OCI-LY3 (cell line): ENCODE measurements at regions not wholly inside any gene's neighbourhood (a gene's known extent, or its start where the extent isn't known, plus 50 kb on each side); places are given as distances from the start of the nearest gene placed in this dataset.

Experiments used
- H2AFZ ChIP-seq: fragments of 200-600, 300-600 bp; shearing (Covaris generic); 2 replicates; pipeline ENCODE4 v1.6.0; 2014; ENCODE audit warnings: antibody characterized with exemption, low read depth, low read length
- H3K27ac ChIP-seq: fragments of 200-600, 300-600 bp; sonication (generic); 2 replicates; pipeline ENCODE4 v1.5.1; 2014; ENCODE audit warnings: mild to moderate bottlenecking, low read length, moderate library complexity, mixed read lengths
- H3K27me3 ChIP-seq: fragments of 200-600, 300-600 bp; sonication (generic); 2 replicates; pipeline ENCODE4 v1.6.1; 2014; ENCODE audit warnings: low read depth, low read length, mixed read lengths
- H3K36me3 ChIP-seq: fragments of 200-600, 300-600 bp; sonication (generic); replicated peaks from 2 replicates; pipeline ENCODE3; 2014; ENCODE audit warnings: low read depth, low read length, mixed read lengths
- H3K4me1 ChIP-seq: fragments of 300-600, 200-600 bp; sonication (generic); 2 replicates; pipeline ENCODE4 v1.6.1; 2014; ENCODE audit warnings: low read length, mixed read lengths
- H3K4me2 ChIP-seq: fragments of 200-600, 300-600 bp; sonication (generic); 2 replicates; pipeline ENCODE4 v1.6.1; 2014; ENCODE audit warnings: low read length, mixed read lengths
- H3K4me3 ChIP-seq: fragments of 300-600, 200-600 bp; sonication (generic); 2 replicates; pipeline ENCODE4 v1.5.1; 2014; ENCODE audit warnings: antibody characterized with exemption, mild to moderate bottlenecking, low read length, moderate library complexity
- H3K79me2 ChIP-seq: fragments of 300-600, 200-600 bp; shearing (Covaris generic); 2 replicates; pipeline ENCODE4 v1.6.1; 2014; ENCODE audit warnings: mild to moderate bottlenecking, low read length, mixed read lengths
- H3K9ac ChIP-seq: fragments of 300-600, 200-600 bp; shearing (Covaris generic); 2 replicates; pipeline ENCODE4 v1.6.0; 2014; ENCODE audit warnings: mild to moderate bottlenecking, low read length, moderate library complexity
- H3K9me3 ChIP-seq: fragments of 200-600, 300-600 bp; shearing (Covaris generic); 2 replicates; pipeline ENCODE4 v1.6.1; 2014; ENCODE audit warnings: low read length, mixed read lengths; ENCODE audit not compliant: insufficient read depth
- H4K20me1 ChIP-seq: fragments of 200-600, 300-600 bp; sonication (generic); 2 replicates; pipeline ENCODE4 v1.6.1; 2016; ENCODE audit warnings: low read length, mixed read lengths; ENCODE audit not compliant: insufficient read depth
- EZH2phosphoT487 ChIP-seq: fragments of 200-600 bp; shearing (Covaris generic); IDR thresholded peaks from 2 replicates; pipeline ENCODE4 v1.6.1; 2018; ENCODE audit warnings: antibody characterized with exemption, mixed run types, low read depth
- TF ChIP-seq, protein P1 (sequence below): fragments of 200-600, 300-600 bp; sonication (generic); IDR thresholded peaks from 2 replicates; pipeline ENCODE4 v1.5.1; 2014; ENCODE audit warnings: antibody characterized with exemption, low read length, low read depth

DNA sequence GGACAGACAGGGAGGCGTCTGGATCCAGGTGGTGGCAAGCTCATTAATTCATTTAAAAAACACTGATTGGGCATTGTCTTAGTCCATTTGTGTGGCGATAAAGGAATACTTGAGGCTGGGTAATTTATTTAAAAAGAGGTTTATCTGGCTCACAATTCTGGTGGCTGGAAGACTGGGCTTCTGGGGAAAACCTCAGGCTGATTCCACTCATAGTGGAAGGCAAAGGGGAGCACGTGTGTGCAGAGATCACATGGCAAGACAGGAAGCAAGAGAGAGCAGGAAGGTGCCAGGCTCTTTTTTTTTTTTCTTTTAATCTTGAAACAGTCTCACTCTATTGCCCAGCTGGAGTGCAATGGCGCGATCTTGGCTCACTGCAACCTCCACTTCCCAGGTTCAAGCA, 100.2 kb upstream of the METTL14 start:
- Histone ChIP-seq H3K27ac (no peak overlapping the region), H2AFZ (peak overlapping the region; percentile 82)

DNA sequence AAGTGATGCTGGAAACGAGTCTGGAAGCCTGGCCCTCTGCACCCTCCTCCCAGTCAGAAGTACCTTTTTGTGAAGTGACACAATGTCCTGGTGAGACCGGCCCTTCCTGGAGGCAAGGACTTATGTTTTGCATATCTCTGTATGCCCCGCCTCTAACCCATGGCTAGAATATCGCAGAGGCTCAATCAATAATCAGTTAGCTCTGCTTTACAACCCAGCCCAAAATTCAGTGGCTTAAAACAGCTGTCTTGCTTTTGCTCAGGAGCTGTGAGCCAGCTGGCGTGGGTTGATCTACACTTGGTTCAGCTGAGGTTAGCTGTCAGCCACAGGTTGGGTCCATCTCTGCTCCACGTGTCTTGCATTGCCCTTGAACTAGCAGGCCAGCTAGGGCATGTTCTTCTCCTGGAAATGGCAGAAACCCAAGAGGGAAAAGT, 98.8 kb upstream of the METTL14 start:
- no peak overlapping the region for H2AFZ ChIP-seq
- H3K27ac ChIP-seq = no peak overlapping the region
- no peaks in the 10 kb centered on the region for H3K9me3 ChIP-seq
- no peak overlapping the region for H3K4me2 ChIP-seq
- H3K4me1 ChIP-seq = peaks cover 6% of the 10 kb centered on the region; the same call in 1 of the 2 replicates
- TF ChIP-seq EZH2phosphoT487 = no peak
- no peaks in the 10 kb centered on the region for H3K36me3 ChIP-seq
- H3K4me3 ChIP-seq = no peak overlapping the region
- H3K9ac ChIP-seq = no peak overlapping the region
- no peaks in the 10 kb centered on the region for H3K79me2 ChIP-seq
- H4K20me1 ChIP-seq = no peaks in the 10 kb centered on the region
- no peaks in the 10 kb centered on the region for H3K27me3 ChIP-seq

More for the DNA sequence above, 100.2 kb upstream of the METTL14 start:
- no peak overlapping the region for H3K4me2 ChIP-seq
- H3K9me3 ChIP-seq = no peaks in the 10 kb centered on the region
- no peaks in the 10 kb centered on the region for H3K4me1 ChIP-seq
- H3K27me3 ChIP-seq = no peaks in the 10 kb centered on the region
- H4K20me1 ChIP-seq = no peaks in the 10 kb centered on the region
- no peak overlapping the region for H3K9ac ChIP-seq
- no peak for TF ChIP-seq EZH2phosphoT487
- TF ChIP-seq, protein P1, sequence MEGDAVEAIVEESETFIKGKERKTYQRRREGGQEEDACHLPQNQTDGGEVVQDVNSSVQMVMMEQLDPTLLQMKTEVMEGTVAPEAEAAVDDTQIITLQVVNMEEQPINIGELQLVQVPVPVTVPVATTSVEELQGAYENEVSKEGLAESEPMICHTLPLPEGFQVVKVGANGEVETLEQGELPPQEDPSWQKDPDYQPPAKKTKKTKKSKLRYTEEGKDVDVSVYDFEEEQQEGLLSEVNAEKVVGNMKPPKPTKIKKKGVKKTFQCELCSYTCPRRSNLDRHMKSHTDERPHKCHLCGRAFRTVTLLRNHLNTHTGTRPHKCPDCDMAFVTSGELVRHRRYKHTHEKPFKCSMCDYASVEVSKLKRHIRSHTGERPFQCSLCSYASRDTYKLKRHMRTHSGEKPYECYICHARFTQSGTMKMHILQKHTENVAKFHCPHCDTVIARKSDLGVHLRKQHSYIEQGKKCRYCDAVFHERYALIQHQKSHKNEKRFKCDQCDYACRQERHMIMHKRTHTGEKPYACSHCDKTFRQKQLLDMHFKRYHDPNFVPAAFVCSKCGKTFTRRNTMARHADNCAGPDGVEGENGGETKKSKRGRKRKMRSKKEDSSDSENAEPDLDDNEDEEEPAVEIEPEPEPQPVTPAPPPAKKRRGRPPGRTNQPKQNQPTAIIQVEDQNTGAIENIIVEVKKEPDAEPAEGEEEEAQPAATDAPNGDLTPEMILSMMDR = no peak
- no peak overlapping the region for H3K4me3 ChIP-seq
- H3K36me3 ChIP-seq = no peaks in the 10 kb centered on the region
- H3K79me2 ChIP-seq = no peaks in the 10 kb centered on the region

DNA sequence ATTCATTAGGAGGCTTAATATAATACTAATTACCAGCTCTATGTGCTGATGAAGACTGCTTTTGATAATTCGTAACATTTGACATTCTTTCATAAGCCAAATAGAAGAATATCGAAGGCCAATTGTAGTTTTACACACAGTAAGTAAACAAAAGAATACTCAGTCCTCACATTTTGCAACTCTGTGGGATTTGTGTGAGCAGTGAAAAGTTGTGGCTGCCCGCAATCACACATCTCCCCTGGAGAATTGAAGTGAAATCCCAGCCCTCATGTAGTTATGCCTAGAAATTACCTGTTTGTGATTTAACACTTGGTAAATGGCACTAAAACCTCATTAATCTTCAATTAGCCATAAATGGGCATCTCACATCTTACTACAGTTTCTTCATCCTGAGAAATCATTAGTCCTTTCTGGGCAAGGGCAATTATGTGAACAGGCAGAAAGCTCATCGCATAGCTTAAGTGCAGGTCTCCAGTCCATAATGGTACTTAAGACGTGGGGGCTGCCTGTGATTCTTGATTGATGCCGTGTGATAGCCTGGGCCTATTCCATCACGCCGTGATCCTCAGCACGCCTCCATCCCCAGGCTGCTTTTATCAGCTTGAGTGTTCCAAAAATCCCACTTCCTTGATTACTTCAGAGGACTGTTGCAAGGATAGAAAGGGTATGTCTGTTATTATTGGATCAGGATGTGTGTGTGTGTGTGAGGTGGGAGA, 97.9 kb upstream of the METTL14 start:
- TF ChIP-seq, protein P1 = no peak
- no peak for TF ChIP-seq EZH2phosphoT487
- no peak overlapping the region for H3K27ac ChIP-seq
- H4K20me1 ChIP-seq = no peaks in the 10 kb centered on the region
- H3K4me1 ChIP-seq = peaks cover 6% of the 10 kb centered on the region; the same call in 1 of the 2 replicates
- no peaks in the 10 kb centered on the region for H3K36me3 ChIP-seq
- no peak overlapping the region for H3K9ac ChIP-seq
- H3K79me2 ChIP-seq = peaks cover 7% of the 10 kb centered on the region
- no peaks in the 10 kb centered on the region for H3K27me3 ChIP-seq
- H2AFZ ChIP-seq = no peak overlapping the region
- H3K4me2 ChIP-seq = no peak overlapping the region
- H3K9me3 ChIP-seq = no peaks in the 10 kb centered on the region
- no peak overlapping the region for H3K4me3 ChIP-seq

DNA sequence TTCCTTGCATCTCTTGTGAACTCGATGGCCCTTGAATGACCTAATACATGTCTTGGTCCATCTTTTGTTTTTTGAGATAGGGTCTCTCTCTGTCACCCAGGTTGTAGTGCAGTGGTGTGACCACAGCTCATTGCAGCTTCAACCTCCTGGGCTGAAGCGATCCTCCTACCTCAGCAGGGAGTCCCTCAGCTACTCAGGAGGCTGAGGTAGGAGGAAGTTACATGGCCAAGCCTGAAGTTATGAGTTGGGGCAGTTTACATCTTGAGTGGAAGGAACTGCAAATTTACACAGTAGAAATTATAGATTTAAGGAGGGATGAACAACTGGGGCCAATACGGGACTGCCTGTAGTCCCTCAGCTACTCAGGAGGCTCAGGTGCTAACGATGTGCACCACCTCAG, 97.2 kb upstream of the METTL14 start:
- H3K27me3 ChIP-seq = no peaks in the 10 kb centered on the region
- no peaks in the 10 kb centered on the region for H4K20me1 ChIP-seq
- no peak overlapping the region for H3K27ac ChIP-seq
- H2AFZ ChIP-seq = no peak overlapping the region
- H3K79me2 ChIP-seq = peaks cover 11% of the 10 kb centered on the region
- H3K4me1 ChIP-seq = peaks cover 6% of the 10 kb centered on the region; the same call in 1 of the 2 replicates
- no peak overlapping the region for H3K4me3 ChIP-seq
- TF ChIP-seq EZH2phosphoT487 = no peak
- TF ChIP-seq, protein P1 = no peak
- H3K4me2 ChIP-seq = no peak overlapping the region
- no peak overlapping the region for H3K9ac ChIP-seq
- H3K36me3 ChIP-seq = no peaks in the 10 kb centered on the region
- H3K9me3 ChIP-seq = no peaks in the 10 kb centered on the region
